HEK293 (cell line): ENCODE measurements at regions not wholly inside any gene's neighbourhood (a gene's known extent, or its start where the extent isn't known, plus 50 kb on each side); places are given as distances from the start of the nearest gene placed in this dataset.

Experiments used
- CTCF ChIA-PET: fragments of 350-600 bp; formaldehyde crosslinking; extraction: SDS; loops from one replicate; lab custom pipeline; 2021; ENCODE audit warnings: antibody characterized with exemption; lab: Yijun Ruan, JAX
- POLR2A ChIA-PET: fragments of 300-600 bp; formaldehyde crosslinking; extraction: SDS; loops from one replicate; lab custom pipeline; 2020; ENCODE audit warnings: antibody characterized with exemption, inconsistent platforms; lab: Yijun Ruan, JAX
- H3K27ac ChIP-seq: fragments of 200-500 bp; sonication (Bioruptor generic); 2 replicates; pipeline ENCODE4 v1.5.1; 2014; ENCODE audit warnings: low read depth, low read length, control low read depth, inconsistent platforms; ENCODE audit errors: extremely low read depth
- H3K36me3 ChIP-seq, 2 experiments: fragments of 200-500 bp in 1 of 2; sonication (Bioruptor generic) in 1 of 2; 1 replicate in 1 of 2; 2 replicates in 1 of 2; pipeline ENCODE4 v1.5.1; 2014 to 2017; ENCODE audit warnings: inconsistent platforms in 2 of 2, low read length in 2 of 2; ENCODE audit not compliant: control insufficient read depth in 2 of 2, insufficient read depth in 1 of 2
- H3K4me1 ChIP-seq: fragments of 200-500 bp; sonication (Bioruptor generic); 2 replicates; pipeline ENCODE4 v1.5.1; 2014; ENCODE audit warnings: mild to moderate bottlenecking, low read length, inconsistent platforms; ENCODE audit not compliant: control insufficient read depth, insufficient read depth
- H3K4me3 ChIP-seq: 2 replicates; pipeline ENCODE4 v1.5.1; 2011; ENCODE audit warnings: low read depth, mild to moderate bottlenecking, control low read depth, low read length, moderate library complexity
- H3K9me3 ChIP-seq: fragments of 200-500 bp; sonication (Bioruptor generic); 2 replicates; pipeline ENCODE4 v1.5.1; 2014; ENCODE audit warnings: low read depth, low read length, inconsistent platforms; ENCODE audit not compliant: control insufficient read depth, insufficient read depth
- INSM2 ChIP-seq: fragments of 450-650 bp; formaldehyde crosslinking; IDR thresholded peaks from 2 replicates; pipeline ENCODE4 v1.5.1; 2016; ENCODE audit warnings: missing biosample characterization, missing genetic modification characterization
- KLF7 ChIP-seq: fragments of 450-650 bp; formaldehyde crosslinking; IDR thresholded peaks from 2 replicates; pipeline ENCODE4 v1.5.1; 2016; ENCODE audit warnings: missing biosample characterization, missing genetic modification characterization, borderline replicate concordance
- PRDM2 ChIP-seq: fragments of 450-650 bp; formaldehyde crosslinking; IDR thresholded peaks from 2 replicates; pipeline ENCODE4 v1.5.1; 2016; ENCODE audit warnings: missing biosample characterization, missing genetic modification characterization, borderline replicate concordance
- RBAK ChIP-seq: fragments of 450-650 bp; formaldehyde crosslinking; IDR thresholded peaks from 2 replicates; pipeline ENCODE4 v1.5.1; 2016; ENCODE audit warnings: missing biosample characterization, missing genetic modification characterization
- ZBTB17 ChIP-seq: fragments of 450-650 bp; formaldehyde crosslinking; IDR thresholded peaks from 2 replicates; pipeline ENCODE4 v1.5.1; 2016; ENCODE audit warnings: missing biosample characterization, missing genetic modification characterization
- ZFP37 ChIP-seq: fragments of 450-650 bp; formaldehyde crosslinking; IDR thresholded peaks from 2 replicates; pipeline ENCODE4 v1.5.1; 2016; ENCODE audit warnings: missing biosample characterization, missing genetic modification characterization
- ZNF391 ChIP-seq: fragments of 450-650 bp; formaldehyde crosslinking; IDR thresholded peaks from 2 replicates; pipeline ENCODE4 v1.5.1; 2016; ENCODE audit warnings: low read depth, missing biosample characterization, missing genetic modification characterization, borderline replicate concordance
- ZNF398 ChIP-seq: fragments of 450-650 bp; formaldehyde crosslinking; IDR thresholded peaks from 2 replicates; pipeline ENCODE4 v1.5.1; 2017; ENCODE audit warnings: missing biosample characterization, missing genetic modification characterization
- ZNF416 ChIP-seq: fragments of 450-650 bp; formaldehyde crosslinking; IDR thresholded peaks from 2 replicates; pipeline ENCODE4 v1.5.1; 2016; ENCODE audit warnings: missing biosample characterization, missing genetic modification characterization
- ZNF426 ChIP-seq: fragments of 450-650 bp; formaldehyde crosslinking; IDR thresholded peaks from 2 replicates; pipeline ENCODE4 v1.5.1; 2017; ENCODE audit warnings: missing biosample characterization, missing genetic modification characterization, mild to moderate bottlenecking, inconsistent platforms, moderate library complexity
- ZNF433 ChIP-seq: fragments of 450-650 bp; formaldehyde crosslinking; IDR thresholded peaks from 2 replicates; pipeline ENCODE4 v1.5.1; 2016; ENCODE audit warnings: missing biosample characterization, missing genetic modification characterization, low read depth
- ZNF549 ChIP-seq: fragments of 450-650 bp; IDR thresholded peaks from 2 replicates; pipeline ENCODE4 v1.5.1; 2018; ENCODE audit warnings: missing biosample characterization, missing genetic modification characterization, mild to moderate bottlenecking, inconsistent platforms, moderate library complexity
- ZNF558 ChIP-seq: fragments of 450-650 bp; formaldehyde crosslinking; IDR thresholded peaks from 2 replicates; pipeline ENCODE4 v1.5.1; 2016; ENCODE audit warnings: missing biosample characterization, missing genetic modification characterization
- ZNF621 ChIP-seq: fragments of 450-650 bp; formaldehyde crosslinking; IDR thresholded peaks from 2 replicates; pipeline ENCODE4 v1.5.1; 2017; ENCODE audit warnings: missing biosample characterization, missing genetic modification characterization
- ZNF629 ChIP-seq: fragments of 450-650 bp; formaldehyde crosslinking; IDR thresholded peaks from 2 replicates; pipeline ENCODE4 v1.5.1; 2017; ENCODE audit warnings: missing biosample characterization, missing genetic modification characterization
- ZNF658 ChIP-seq: fragments of 450-650 bp; formaldehyde crosslinking; IDR thresholded peaks from 2 replicates; pipeline ENCODE4; 2016; ENCODE audit warnings: missing biosample characterization, missing genetic modification characterization
- ZNF707 ChIP-seq: fragments of 450-650 bp; formaldehyde crosslinking; IDR thresholded peaks from 2 replicates; pipeline ENCODE4 v1.5.1; 2016; ENCODE audit warnings: missing biosample characterization, missing genetic modification characterization
- ZSCAN5A ChIP-seq: fragments of 450-650 bp; formaldehyde crosslinking; IDR thresholded peaks from 2 replicates; pipeline ENCODE4 v1.5.1; 2016; ENCODE audit warnings: missing biosample characterization, missing genetic modification characterization

GRCh38 chr14:53570411-53571387 lies 385.9 kb downstream of the BMP4 start:
- no peaks in the 10 kb centered on the region for H3K36me3 ChIP-seq
- POLR2A ChIA-PET, result no interaction called here
- no peaks in the 10 kb centered on the region for H3K4me1 ChIP-seq
- H3K27ac ChIP-seq, result no peak overlapping the region
- H3K9me3 ChIP-seq, result no peaks in the 10 kb centered on the region
- CTCF ChIA-PET, result no interaction called here
- H3K4me3 ChIP-seq, result no peak overlapping the region
- no peak for TF ChIP-seq ZNF549 (tag by site-specific recombination)
- TF ChIP-seq ZNF398, result no peak

- Histone ChIP-seq H3K4me3 (no peak overlapping the region), H3K4me1 (no peaks in the 10 kb centered on the region), H3K9me3 (no peaks in the 10 kb centered on the region), H3K27ac (no peak overlapping the region), H3K36me3 (no peaks in the 10 kb centered on the region)
- CTCF ChIA-PET, result no interaction called here
- TF ChIP-seq INSM2 (tag by site-specific recombination) (no peak), ZBTB17 (no peak), ZNF658 (tag by site-specific recombination) (no peak), ZNF426 (tag by site-specific recombination) (no peak), ZSCAN5A (tag by site-specific recombination) (no peak), ZNF629 (no peak), ZNF707 (tag by site-specific recombination) (no peak), PRDM2 (tag by site-specific recombination) (no peak), ZNF558 (tag by site-specific recombination) (no peak), ZNF391 (tag by site-specific recombination) (no peak), RBAK (tag by site-specific recombination) (no peak), ZFP37 (no peak), KLF7 (tag by site-specific recombination) (no peak), ZNF433 (tag by site-specific recombination) (no peak), ZNF416 (tag by site-specific recombination) (no peak), ZNF621 (no peak)
- POLR2A ChIA-PET, result no interaction called here
Observed at GRCh38 chr14:53569446-53569845, 387.2 kb downstream of the BMP4 start.
